ENCODE measurements at regions not wholly inside any gene's neighbourhood (a gene's known extent, or its start where the extent isn't known, plus 50 kb on each side); places are given as distances from the start of the nearest gene placed in this dataset.

DNA sequence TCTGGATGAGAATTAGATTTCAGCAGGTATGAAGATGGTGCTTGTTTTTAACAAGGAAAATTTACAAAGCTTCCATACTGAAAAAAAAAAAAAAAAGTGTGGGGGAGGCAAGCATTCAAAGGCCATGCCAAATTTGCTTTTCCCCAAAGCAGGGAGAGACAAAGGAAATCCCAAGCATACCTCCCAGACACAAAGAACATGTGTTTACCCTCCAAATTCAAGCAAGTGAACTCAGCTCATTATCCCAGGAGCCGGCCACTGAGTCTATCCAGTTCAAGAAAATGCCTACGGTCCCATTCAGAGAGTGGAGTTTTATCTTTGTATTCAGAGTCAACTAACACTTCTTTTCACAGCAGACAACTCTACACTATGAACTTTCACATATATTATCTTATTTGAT lies 102.7 kb upstream of the ID4 start:
- TF ChIP-seq, protein P1, sequence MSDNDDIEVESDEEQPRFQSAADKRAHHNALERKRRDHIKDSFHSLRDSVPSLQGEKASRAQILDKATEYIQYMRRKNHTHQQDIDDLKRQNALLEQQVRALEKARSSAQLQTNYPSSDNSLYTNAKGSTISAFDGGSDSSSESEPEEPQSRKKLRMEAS (IDR thresholded peaks at IDR 0.05) = no peak
- TF ChIP-seq CREB1 (IDR thresholded peaks at IDR 0.05; ENCODE audit: low read depth) (no peak), EGR1 (IDR thresholded peaks at IDR 0.05) (no peak), USF1 (IDR thresholded peaks at IDR 0.05) (no peak), RAD21 (IDR thresholded peaks at IDR 0.05; ENCODE audit: low read depth) (no peak), FOXM1 (IDR thresholded peaks at IDR 0.05; ENCODE audit: borderline replicate concordance, low read depth) (no peak), TAF1 (IDR thresholded peaks at IDR 0.05; ENCODE audit: low read depth) (no peak), CEBPB (IDR thresholded peaks at IDR 0.05) (no peak), ZBTB7A (IDR thresholded peaks at IDR 0.05; ENCODE audit: low read depth) (no peak), NFIC (IDR thresholded peaks at IDR 0.05) (no peak), EP300 (IDR thresholded peaks at IDR 0.05; ENCODE audit: borderline replicate concordance) (no peak), YY1 (IDR thresholded peaks at IDR 0.05; ENCODE audit: low read depth) (no peak), REST (IDR thresholded peaks at IDR 0.05; ENCODE audit: low read depth) (no peak), TCF12 (IDR thresholded peaks at IDR 0.05; ENCODE audit: low read depth) (no peak)
